A549 (cell line): ENCODE measurements at regions not wholly inside any gene's neighbourhood (a gene's known extent, or its start where the extent isn't known, plus 50 kb on each side); places are given as distances from the start of the nearest gene placed in this dataset.

Source experiments
- ATAC-seq, 2 experiments: fragments of 200-7000 bp in 1 of 2; fragments of >200 bp in 1 of 2; cut with Nextera tagmentation in 1 of 2; cut with Tn5 transposase in 1 of 2; 3 replicates each; pipeline versions ENCODE4 v1.8.0 to v1.9.1; 2018 to 2020; ENCODE audit warnings: mild to moderate bottlenecking in 1 of 2, moderate library complexity in 1 of 2
- CTCF ChIA-PET: fragments of 300-600 bp; sonication (Branson Sonifier 250); formaldehyde crosslinking; extraction: SDS; loops from one replicate; lab custom pipeline; 2021; ENCODE audit warnings: antibody characterized with exemption, inconsistent platforms; lab: Yijun Ruan, JAX
- POLR2A ChIA-PET: fragments of 350-600 bp; formaldehyde crosslinking; extraction: SDS; loops from one replicate; lab custom pipeline; 2021; ENCODE audit warnings: antibody characterized with exemption, inconsistent platforms; lab: Yijun Ruan, JAX
- DNase-seq, 2 experiments: peaks; one replicate each; pipeline versions ENCODE4 v3.0.0 to v3.0.0-alpha.2; 2011 to 2016; ENCODE audit warnings: low read depth in 1 of 2, low spot score in 1 of 2
- FAIRE-seq: peaks from 2 replicates; lab custom pipeline; 2011; peaks lifted over from hg19 to GRCh38; lab: Jason Lieb, UNC
- H3K27ac ChIP-seq, 2 experiments: fragments of >200 bp; sonication (Bioruptor Twin); formaldehyde crosslinking; 3 replicates each; pipeline ENCODE4 v1.5.1; 2016 to 2017
- H3K4me1 ChIP-seq: fragments of >200 bp; sonication (Bioruptor Twin); formaldehyde crosslinking; 3 replicates; pipeline ENCODE4 v1.6.1; 2016
- H3K4me2 ChIP-seq: fragments of >200 bp; sonication (Bioruptor Twin); formaldehyde crosslinking; 3 replicates; pipeline ENCODE4 v1.6.1; 2016
- H3K4me3 ChIP-seq: fragments of >200 bp; sonication (Bioruptor Twin); formaldehyde crosslinking; 3 replicates; pipeline ENCODE4 v1.5.1; 2016
- H3K9me3 ChIP-seq: fragments of >200 bp; sonication (Bioruptor Twin); formaldehyde crosslinking; 3 replicates; pipeline ENCODE4 v1.6.1; 2016
- ATOH8 ChIP-seq: fragments of 250-450 bp; sonication (Bioruptor Pico); IDR thresholded peaks from 2 replicates; pipeline ENCODE4 v1.5.0; 2020; ENCODE audit warnings: low read depth, mild to moderate bottlenecking, moderate library complexity
- CBX8 ChIP-seq: fragments of 200-600 bp; sonication (generic); IDR thresholded peaks from 2 replicates; pipeline ENCODE4 v1.6.1; 2016
- CEBPB ChIP-seq, 2 experiments: fragments of >200 bp in 1 of 2; sonication (Bioruptor Twin) in 1 of 2; formaldehyde crosslinking in 1 of 2; IDR thresholded peaks; 2 replicates each; pipeline ENCODE4 v1.6.1; 2012 to 2016
- CTCF ChIP-seq: fragments of >200 bp; sonication (Bioruptor Twin); formaldehyde crosslinking; IDR thresholded peaks from 3 replicates; pipeline ENCODE4 v1.5.1; 2016
- EHMT2 ChIP-seq: fragments of 200-600 bp; sonication (generic); IDR thresholded peaks from 2 replicates; pipeline ENCODE4 v1.6.1; 2016; ENCODE audit warnings: antibody characterized with exemption, low read depth, mild to moderate bottlenecking, moderate library complexity
- ESRRA ChIP-seq: fragments of 150-350 bp; IDR thresholded peaks from 2 replicates; pipeline ENCODE4 v1.6.1; 2014; ENCODE audit warnings: mild to moderate bottlenecking, low read length, borderline replicate concordance
- FOSB ChIP-seq: fragments of 250-450 bp; sonication (Bioruptor Pico); IDR thresholded peaks from 2 replicates; pipeline ENCODE4 v1.5.0; 2020; ENCODE audit warnings: mild to moderate bottlenecking, moderate library complexity
- FOSL2 ChIP-seq, 2 experiments: fragments of 450-650 bp in 1 of 2; fragments of >200 bp in 1 of 2; sonication (Bioruptor Twin) in 1 of 2; formaldehyde crosslinking; IDR thresholded peaks; 2 replicates each; pipeline versions ENCODE4 v1.5.0 to v1.6.1; 2016 to 2020; ENCODE audit warnings: mild to moderate bottlenecking in 1 of 2, moderate library complexity in 1 of 2
- HES2 ChIP-seq: fragments of >200 bp; sonication (Bioruptor Twin); formaldehyde crosslinking; IDR thresholded peaks from 2 replicates; pipeline ENCODE4 v1.6.1; 2016
- HEYL ChIP-seq: fragments of 250-450 bp; sonication (Bioruptor Pico); IDR thresholded peaks from 2 replicates; pipeline ENCODE4 v1.8.0; 2021; ENCODE audit warnings: mild to moderate bottlenecking, moderate library complexity
- HOXA7 ChIP-seq: fragments of 250-450 bp; sonication (Bioruptor Pico); IDR thresholded peaks from 2 replicates; pipeline ENCODE4 v1.5.0; 2020; ENCODE audit warnings: mild to moderate bottlenecking, moderate library complexity
- KDM1A ChIP-seq: fragments of 200-600 bp; sonication (generic); IDR thresholded peaks from 2 replicates; pipeline ENCODE4 v1.6.1; 2016; ENCODE audit warnings: low read depth, mild to moderate bottlenecking
- MAZ ChIP-seq: fragments of 150-350 bp; IDR thresholded peaks from 2 replicates; pipeline ENCODE4 v1.6.1; 2014; ENCODE audit warnings: antibody characterized with exemption, low read depth, low read length, borderline replicate concordance
- NPAS2 ChIP-seq: fragments of 250-450 bp; sonication (Bioruptor Pico); IDR thresholded peaks from 2 replicates; pipeline ENCODE4 v1.8.0; 2022; ENCODE audit warnings: mild to moderate bottlenecking, moderate library complexity, borderline replicate concordance
- RARB ChIP-seq: fragments of 250-450 bp; sonication (Bioruptor Pico); IDR thresholded peaks from 2 replicates; pipeline ENCODE4 v1.8.0; 2021; ENCODE audit warnings: mild to moderate bottlenecking, moderate library complexity
- RFX5 ChIP-seq: fragments of 450-650 bp; IDR thresholded peaks from 2 replicates; pipeline ENCODE4 v1.7.1; 2014; ENCODE audit warnings: antibody characterized with exemption, mild to moderate bottlenecking, moderate library complexity
- SMC3 ChIP-seq: fragments of >200 bp; sonication (Bioruptor Twin); formaldehyde crosslinking; IDR thresholded peaks from 3 replicates; pipeline ENCODE4 v1.6.1; 2018; ENCODE audit warnings: inconsistent platforms
- SREBF2 ChIP-seq: fragments of 450-650 bp; IDR thresholded peaks from 2 replicates; pipeline ENCODE4 v1.6.1; 2014; ENCODE audit warnings: mild to moderate bottlenecking, moderate library complexity
- TP53 ChIP-seq: fragments of 250-450 bp; sonication (Bioruptor Pico); IDR thresholded peaks from 2 replicates; pipeline ENCODE4 v1.5.0; 2021; ENCODE audit warnings: mild to moderate bottlenecking, moderate library complexity
- USF2 ChIP-seq: fragments of 450-650 bp; IDR thresholded peaks from 2 replicates; pipeline ENCODE4 v1.6.1; 2014; ENCODE audit warnings: antibody characterized with exemption
- ZC3H11A ChIP-seq: fragments of 450-650 bp; IDR thresholded peaks from 2 replicates; pipeline ENCODE4 v1.6.1; 2014; ENCODE audit warnings: antibody characterized with exemption, mild to moderate bottlenecking
- ZFP36 ChIP-seq: fragments of 450-650 bp; IDR thresholded peaks from 2 replicates; pipeline ENCODE4 v1.6.1; 2014; ENCODE audit warnings: borderline replicate concordance; ENCODE audit not compliant: partially characterized antibody
- ZNF302 ChIP-seq: fragments of 250-450 bp; sonication (Bioruptor Pico); IDR thresholded peaks from 2 replicates; pipeline ENCODE4 v1.9.0; 2021; ENCODE audit warnings: inconsistent platforms, mild to moderate bottlenecking, moderate library complexity
- ZSCAN20 ChIP-seq: fragments of 250-450 bp; sonication (Bioruptor Pico); IDR thresholded peaks from 2 replicates; pipeline ENCODE4 v1.8.0; 2022; ENCODE audit warnings: mild to moderate bottlenecking, moderate library complexity
- WGBS: methylation state at CpG from one replicate; pipeline ENCODE4 v1.1.6; 2017; ENCODE audit errors: missing lambda C conversion rate; 5-methylcytosine and 5-hydroxymethylcytosine counted together
- TF ChIP-seq, protein P1 (sequence below): IDR thresholded peaks from 2 replicates; pipeline ENCODE4 v1.6.1; 2012
- TF ChIP-seq, protein P2 (sequence below): fragments of 250-450 bp; sonication (Bioruptor Pico); IDR thresholded peaks from 2 replicates; pipeline ENCODE4 v1.5.0; 2021; ENCODE audit warnings: mild to moderate bottlenecking, moderate library complexity, borderline replicate concordance
- TF ChIP-seq, protein P3 (sequence below): IDR thresholded peaks from 2 replicates; pipeline ENCODE4 v1.6.1; 2012
- TF ChIP-seq, protein P4 (sequence below): fragments of 150-350 bp; IDR thresholded peaks from 2 replicates; pipeline ENCODE4 v1.6.1; 2014; ENCODE audit warnings: low read depth, mild to moderate bottlenecking, low read length

- TF ChIP-seq CEBPB (IDR thresholded peaks at IDR 0.05), result no peak
These were observed 455.0 kb upstream of the DMAC1 start (continued) for GRCh38 chr9:8254541-8254940.

DNA sequence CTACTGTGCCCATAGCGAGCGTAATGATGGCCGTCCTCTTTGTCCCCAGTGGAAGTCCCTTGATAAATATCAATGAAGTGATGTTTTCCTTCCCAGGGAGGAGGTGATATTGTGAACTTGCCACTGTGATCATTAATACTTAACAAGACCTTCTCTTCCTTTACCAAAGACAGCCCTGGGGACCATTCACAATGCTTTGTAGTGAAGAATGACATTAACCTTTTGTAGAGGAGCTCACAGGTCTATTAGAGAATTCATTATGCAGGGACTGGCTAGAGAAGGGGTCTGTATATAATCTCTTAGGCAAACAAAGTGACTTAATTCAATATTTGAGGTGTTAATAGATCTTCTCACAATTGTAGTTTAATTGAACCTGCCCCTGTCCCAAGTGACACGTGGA lies 452.9 kb upstream of the DMAC1 start:
- DNase-seq (no peak), FAIRE-seq (no peak), ATAC-seq (no peak)
- CTCF ChIA-PET, result no interaction called here
- 7% methylated on average over 4 of the region's 4 CpGs for WGBS
- Histone ChIP-seq H3K27ac (no peak overlapping the region), H3K9me3 (no peaks in the 10 kb centered on the region), H3K4me1 (no peaks in the 10 kb centered on the region), H3K4me3 (no peak overlapping the region), H3K4me2 (no peak overlapping the region)
- TF ChIP-seq ATOH8, result no peak
- TF ChIP-seq USF2, result no peak
- TF ChIP-seq, protein P1, sequence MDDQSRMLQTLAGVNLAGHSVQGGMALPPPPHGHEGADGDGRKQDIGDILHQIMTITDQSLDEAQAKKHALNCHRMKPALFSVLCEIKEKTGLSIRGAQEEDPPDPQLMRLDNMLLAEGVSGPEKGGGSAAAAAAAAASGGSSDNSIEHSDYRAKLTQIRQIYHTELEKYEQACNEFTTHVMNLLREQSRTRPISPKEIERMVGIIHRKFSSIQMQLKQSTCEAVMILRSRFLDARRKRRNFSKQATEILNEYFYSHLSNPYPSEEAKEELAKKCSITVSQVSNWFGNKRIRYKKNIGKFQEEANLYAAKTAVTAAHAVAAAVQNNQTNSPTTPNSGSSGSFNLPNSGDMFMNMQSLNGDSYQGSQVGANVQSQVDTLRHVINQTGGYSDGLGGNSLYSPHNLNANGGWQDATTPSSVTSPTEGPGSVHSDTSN, result no peak
- TF ChIP-seq RFX5, result no peak
- TF ChIP-seq ZC3H11A, result no peak
- no peak for TF ChIP-seq HES2
- no peak for TF ChIP-seq EHMT2
- TF ChIP-seq CTCF, result no peak
- TF ChIP-seq HEYL (CRISPR knock-in tag), result no peak
- TF ChIP-seq, protein P2, sequence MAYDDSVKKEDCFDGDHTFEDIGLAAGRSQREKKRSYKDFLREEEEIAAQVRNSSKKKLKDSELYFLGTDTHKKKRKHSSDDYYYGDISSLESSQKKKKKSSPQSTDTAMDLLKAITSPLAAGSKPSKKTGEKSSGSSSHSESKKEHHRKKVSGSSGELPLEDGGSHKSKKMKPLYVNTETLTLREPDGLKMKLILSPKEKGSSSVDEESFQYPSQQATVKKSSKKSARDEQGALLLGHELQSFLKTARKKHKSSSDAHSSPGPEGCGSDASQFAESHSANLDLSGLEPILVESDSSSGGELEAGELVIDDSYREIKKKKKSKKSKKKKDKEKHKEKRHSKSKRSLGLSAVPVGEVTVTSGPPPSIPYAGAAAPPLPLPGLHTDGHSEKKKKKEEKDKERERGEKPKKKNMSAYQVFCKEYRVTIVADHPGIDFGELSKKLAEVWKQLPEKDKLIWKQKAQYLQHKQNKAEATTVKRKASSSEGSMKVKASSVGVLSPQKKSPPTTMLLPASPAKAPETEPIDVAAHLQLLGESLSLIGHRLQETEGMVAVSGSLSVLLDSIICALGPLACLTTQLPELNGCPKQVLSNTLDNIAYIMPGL (CRISPR knock-in tag), result no peak
- no peak for TF ChIP-seq FOSB (CRISPR knock-in tag)
- TF ChIP-seq, protein P3, sequence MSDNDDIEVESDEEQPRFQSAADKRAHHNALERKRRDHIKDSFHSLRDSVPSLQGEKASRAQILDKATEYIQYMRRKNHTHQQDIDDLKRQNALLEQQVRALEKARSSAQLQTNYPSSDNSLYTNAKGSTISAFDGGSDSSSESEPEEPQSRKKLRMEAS, result no peak
- no peak for TF ChIP-seq SMC3
- TF ChIP-seq RARB (CRISPR knock-in tag), result no peak
- no peak for TF ChIP-seq NPAS2 (CRISPR knock-in tag)
- TF ChIP-seq CBX8, result no peak
- no peak for TF ChIP-seq KDM1A
- TF ChIP-seq ZSCAN20 (CRISPR knock-in tag), result no peak
- POLR2A ChIA-PET, result no interaction called here

DNA sequence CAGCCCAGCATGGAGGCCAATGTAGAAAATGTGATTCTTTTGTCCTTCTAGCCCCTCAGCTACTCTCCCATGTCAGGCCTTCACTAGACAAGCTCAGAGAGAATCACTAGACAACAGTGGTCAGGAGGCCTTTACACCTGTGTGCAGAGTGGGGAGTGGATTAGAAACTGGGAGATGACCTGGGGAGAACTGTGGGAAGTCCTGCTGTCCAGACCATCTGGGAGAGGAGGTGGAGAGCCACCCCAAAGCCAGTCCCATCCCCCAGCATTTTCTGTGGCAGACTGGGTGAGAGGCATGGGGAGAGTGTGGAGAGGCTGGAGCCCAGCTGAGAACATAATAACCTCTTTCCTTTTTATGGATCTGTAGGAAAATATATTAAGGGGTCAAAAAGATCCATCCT lies 452.0 kb upstream of the DMAC1 start:
- FAIRE-seq, result no peak
- TF ChIP-seq NPAS2 (CRISPR knock-in tag) (no peak), FOSL2 (IDR thresholded peaks at IDR 0.05) (no peak), FOSL2 (CRISPR knock-in tag; IDR thresholded peaks at IDR 0.05) (no peak), SREBF2 (no peak), HOXA7 (CRISPR knock-in tag) (no peak), ZFP36 (no peak), TP53 (CRISPR knock-in tag) (no peak), ZNF302 (no peak), ESRRA (no peak), MAZ (no peak)
- TF ChIP-seq, protein P3, result no peak
- TF ChIP-seq, protein P4, sequence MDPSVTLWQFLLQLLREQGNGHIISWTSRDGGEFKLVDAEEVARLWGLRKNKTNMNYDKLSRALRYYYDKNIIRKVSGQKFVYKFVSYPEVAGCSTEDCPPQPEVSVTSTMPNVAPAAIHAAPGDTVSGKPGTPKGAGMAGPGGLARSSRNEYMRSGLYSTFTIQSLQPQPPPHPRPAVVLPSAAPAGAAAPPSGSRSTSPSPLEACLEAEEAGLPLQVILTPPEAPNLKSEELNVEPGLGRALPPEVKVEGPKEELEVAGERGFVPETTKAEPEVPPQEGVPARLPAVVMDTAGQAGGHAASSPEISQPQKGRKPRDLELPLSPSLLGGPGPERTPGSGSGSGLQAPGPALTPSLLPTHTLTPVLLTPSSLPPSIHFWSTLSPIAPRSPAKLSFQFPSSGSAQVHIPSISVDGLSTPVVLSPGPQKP, result no peak
- TF ChIP-seq, protein P1, result no peak
- DNase-seq, result no peak
- H3K4me2 ChIP-seq, result no peak overlapping the region
- H3K9me3 ChIP-seq, result no peaks in the 10 kb centered on the region
- H3K4me1 ChIP-seq, result no peaks in the 10 kb centered on the region
- POLR2A ChIA-PET, result no interaction called here
- ATAC-seq, result no peak
- CTCF ChIA-PET, result no interaction called here
- no peak overlapping the region for H3K27ac ChIP-seq
- H3K4me3 ChIP-seq, result no peak overlapping the region
